Upper lobe of right lung (tissue), 1 donor: ENCODE measurements at regions not wholly inside any gene's neighbourhood (a gene's known extent, or its start where the extent isn't known, plus 50 kb on each side); places are given as distances from the start of the nearest gene placed in this dataset.

Experiments
- ATAC-seq: fragments of 200-7000 bp; cut with Tn5 transposase; one replicate; pipeline ENCODE4 v1.9.1; 2020; ENCODE audit warnings: mild to moderate bottlenecking, moderate library complexity
- DNase-seq: peaks from one replicate; pipeline ENCODE4 v3.0.0-alpha.2; 2020
- H3K27ac ChIP-seq: fragments of 200-600 bp; one replicate; pipeline ENCODE4 v1.8.0; 2022
- H3K27me3 ChIP-seq: fragments of 200-600 bp; one replicate; pipeline ENCODE4 v1.8.0; 2022; ENCODE audit warnings: mild to moderate bottlenecking
- H3K36me3 ChIP-seq: fragments of 200-600 bp; one replicate; pipeline ENCODE4 v1.8.0; 2022
- H3K4me1 ChIP-seq: fragments of 200-600 bp; one replicate; pipeline ENCODE4 v1.8.0; 2022
- H3K4me3 ChIP-seq: fragments of 200-600 bp; one replicate; pipeline ENCODE4 v1.8.0; 2022; ENCODE audit warnings: mild to moderate bottlenecking
- H3K9me3 ChIP-seq: fragments of 200-600 bp; one replicate; pipeline ENCODE4 v1.8.0; 2022
- intact Hi-C: fragments of 100-400 bp; cut with DNase I; formaldehyde crosslinking; loops from one replicate; pipeline ENCODE4 v1.11.0; 2022
- TF ChIP-seq, protein P1 (sequence below): fragments of 200-600 bp; IDR thresholded peaks from one replicate; pipeline ENCODE4 v1.8.0; 2022; ENCODE audit warnings: antibody characterized with exemption
- donor health status: DM: no; HTN: yes; CAD: no; lungs with severe emphysema.

GRCh38 chr5:9834871-9835770 is 205.0 kb upstream of the TAS2R1 start:
- Histone ChIP-seq H3K9me3 (no peaks in the 10 kb centered on the region), H3K4me1 (no peaks in the 10 kb centered on the region), H3K27ac (no peak overlapping the region), H3K36me3 (no peaks in the 10 kb centered on the region), H3K4me3 (no peak overlapping the region), H3K27me3 (no peaks in the 10 kb centered on the region)
- DNase-seq (no peak), ATAC-seq (no peak)
- TF ChIP-seq, protein P1, sequence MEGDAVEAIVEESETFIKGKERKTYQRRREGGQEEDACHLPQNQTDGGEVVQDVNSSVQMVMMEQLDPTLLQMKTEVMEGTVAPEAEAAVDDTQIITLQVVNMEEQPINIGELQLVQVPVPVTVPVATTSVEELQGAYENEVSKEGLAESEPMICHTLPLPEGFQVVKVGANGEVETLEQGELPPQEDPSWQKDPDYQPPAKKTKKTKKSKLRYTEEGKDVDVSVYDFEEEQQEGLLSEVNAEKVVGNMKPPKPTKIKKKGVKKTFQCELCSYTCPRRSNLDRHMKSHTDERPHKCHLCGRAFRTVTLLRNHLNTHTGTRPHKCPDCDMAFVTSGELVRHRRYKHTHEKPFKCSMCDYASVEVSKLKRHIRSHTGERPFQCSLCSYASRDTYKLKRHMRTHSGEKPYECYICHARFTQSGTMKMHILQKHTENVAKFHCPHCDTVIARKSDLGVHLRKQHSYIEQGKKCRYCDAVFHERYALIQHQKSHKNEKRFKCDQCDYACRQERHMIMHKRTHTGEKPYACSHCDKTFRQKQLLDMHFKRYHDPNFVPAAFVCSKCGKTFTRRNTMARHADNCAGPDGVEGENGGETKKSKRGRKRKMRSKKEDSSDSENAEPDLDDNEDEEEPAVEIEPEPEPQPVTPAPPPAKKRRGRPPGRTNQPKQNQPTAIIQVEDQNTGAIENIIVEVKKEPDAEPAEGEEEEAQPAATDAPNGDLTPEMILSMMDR, result no peak
- intact Hi-C loops, result no loop called here

- H3K36me3 ChIP-seq, result no peaks in the 10 kb centered on the region
- H3K4me1 ChIP-seq, result no peaks in the 10 kb centered on the region
- intact Hi-C loops, result no loop called here
- no peak overlapping the region for H3K27ac ChIP-seq
- no peak for DNase-seq
- ATAC-seq, result no peak
- H3K9me3 ChIP-seq, result no peaks in the 10 kb centered on the region
- no peaks in the 10 kb centered on the region for H3K27me3 ChIP-seq
- TF ChIP-seq, protein P1, result no peak
- no peak overlapping the region for H3K4me3 ChIP-seq
Observed at GRCh38 chr5:9833871-9834270, 203.7 kb upstream of the TAS2R1 start.

GRCh38 chr5:9832921-9833320 is 202.8 kb upstream of the TAS2R1 start:
- no peak overlapping the region for H3K4me3 ChIP-seq
- TF ChIP-seq, protein P1, result no peak
- H3K9me3 ChIP-seq, result no peaks in the 10 kb centered on the region
- no peak overlapping the region for H3K27ac ChIP-seq
- H3K27me3 ChIP-seq, result no peaks in the 10 kb centered on the region
- H3K36me3 ChIP-seq, result no peaks in the 10 kb centered on the region
- ATAC-seq (no peak), DNase-seq (no peak)
- intact Hi-C loops, result no loop called here
- no peaks in the 10 kb centered on the region for H3K4me1 ChIP-seq

- DNase-seq (no peak), ATAC-seq (no peak)
- H3K27ac ChIP-seq, result no peak overlapping the region
- intact Hi-C loops, result no loop called here
- no peaks in the 10 kb centered on the region for H3K4me1 ChIP-seq
- H3K27me3 ChIP-seq, result no peaks in the 10 kb centered on the region
- no peak overlapping the region for H3K4me3 ChIP-seq
- no peaks in the 10 kb centered on the region for H3K36me3 ChIP-seq
- TF ChIP-seq, protein P1, result no peak
- no peaks in the 10 kb centered on the region for H3K9me3 ChIP-seq
Observed at GRCh38 chr5:9831823-9832222, 201.7 kb upstream of the TAS2R1 start.

DNA sequence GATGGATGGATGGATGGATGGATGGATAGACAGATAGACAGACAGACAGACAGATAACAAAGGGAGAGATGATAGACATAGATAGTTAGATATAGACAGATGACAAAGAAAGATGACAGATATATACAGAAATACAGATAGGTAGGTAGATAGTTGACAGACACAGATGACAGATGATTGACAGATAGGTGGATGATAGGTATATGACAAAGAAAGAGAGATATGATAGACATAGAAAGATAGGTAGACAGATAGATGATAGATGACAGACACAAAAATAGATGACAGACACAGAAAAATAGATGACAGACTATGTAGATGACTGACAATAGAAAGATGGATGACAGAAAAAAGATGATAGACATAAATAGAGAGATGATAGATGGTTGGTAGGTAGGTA is 200.0 kb upstream of the TAS2R1 start:
- TF ChIP-seq, protein P1, result no peak
- intact Hi-C loops, result no loop called here
- no peaks in the 10 kb centered on the region for H3K4me1 ChIP-seq
- H3K4me3 ChIP-seq, result no peak overlapping the region
- ATAC-seq, result no peak
- H3K27me3 ChIP-seq, result no peaks in the 10 kb centered on the region
- no peaks in the 10 kb centered on the region for H3K36me3 ChIP-seq
- no peaks in the 10 kb centered on the region for H3K9me3 ChIP-seq
- no peak overlapping the region for H3K27ac ChIP-seq
- no peak for DNase-seq
